H1 (cell line): ENCODE measurements at regions not wholly inside any gene's neighbourhood (a gene's known extent, or its start where the extent isn't known, plus 50 kb on each side); places are given as distances from the start of the nearest gene placed in this dataset.

Experiments
- TF ChIP-seq, protein P1 (sequence below): fragments of 300-600 bp; sonication (generic); IDR thresholded peaks from 2 replicates; pipeline ENCODE4 v1.7.1; 2012; ENCODE audit warnings: low read length, moderate library complexity, mild to moderate bottlenecking, inconsistent platforms; ENCODE audit not compliant: insufficient replicate concordance

DNA sequence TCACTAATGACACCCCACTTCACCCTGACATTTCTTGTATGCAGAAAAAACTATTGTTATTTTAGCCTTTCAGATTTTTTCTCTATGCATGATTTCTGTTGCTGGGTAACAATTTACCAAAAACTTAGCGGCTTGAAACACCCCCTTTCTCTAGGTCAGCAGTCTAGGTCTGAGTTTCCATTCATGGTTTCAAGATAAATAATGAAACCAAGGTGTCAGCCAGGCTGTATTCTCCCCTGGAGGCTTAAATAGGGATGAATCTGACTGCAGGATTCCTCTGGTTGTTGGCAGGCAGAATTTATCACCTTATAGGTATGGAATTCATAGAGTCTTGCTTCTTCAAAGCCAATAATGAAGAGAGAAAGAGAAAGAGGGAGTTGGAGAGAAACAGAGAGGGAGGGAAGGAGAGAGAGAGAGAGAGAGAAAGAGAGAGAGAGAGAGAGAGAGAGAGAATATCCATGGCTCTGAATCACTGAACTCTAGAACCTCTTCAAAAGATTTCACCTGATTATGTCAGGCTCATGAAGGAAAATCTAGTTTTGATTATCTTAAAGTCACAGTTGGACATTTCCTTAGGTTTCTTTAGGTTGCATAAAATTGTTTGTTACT, 1224.6 kb upstream of the LRRTM3 start (continued):
- TF ChIP-seq, protein P1, sequence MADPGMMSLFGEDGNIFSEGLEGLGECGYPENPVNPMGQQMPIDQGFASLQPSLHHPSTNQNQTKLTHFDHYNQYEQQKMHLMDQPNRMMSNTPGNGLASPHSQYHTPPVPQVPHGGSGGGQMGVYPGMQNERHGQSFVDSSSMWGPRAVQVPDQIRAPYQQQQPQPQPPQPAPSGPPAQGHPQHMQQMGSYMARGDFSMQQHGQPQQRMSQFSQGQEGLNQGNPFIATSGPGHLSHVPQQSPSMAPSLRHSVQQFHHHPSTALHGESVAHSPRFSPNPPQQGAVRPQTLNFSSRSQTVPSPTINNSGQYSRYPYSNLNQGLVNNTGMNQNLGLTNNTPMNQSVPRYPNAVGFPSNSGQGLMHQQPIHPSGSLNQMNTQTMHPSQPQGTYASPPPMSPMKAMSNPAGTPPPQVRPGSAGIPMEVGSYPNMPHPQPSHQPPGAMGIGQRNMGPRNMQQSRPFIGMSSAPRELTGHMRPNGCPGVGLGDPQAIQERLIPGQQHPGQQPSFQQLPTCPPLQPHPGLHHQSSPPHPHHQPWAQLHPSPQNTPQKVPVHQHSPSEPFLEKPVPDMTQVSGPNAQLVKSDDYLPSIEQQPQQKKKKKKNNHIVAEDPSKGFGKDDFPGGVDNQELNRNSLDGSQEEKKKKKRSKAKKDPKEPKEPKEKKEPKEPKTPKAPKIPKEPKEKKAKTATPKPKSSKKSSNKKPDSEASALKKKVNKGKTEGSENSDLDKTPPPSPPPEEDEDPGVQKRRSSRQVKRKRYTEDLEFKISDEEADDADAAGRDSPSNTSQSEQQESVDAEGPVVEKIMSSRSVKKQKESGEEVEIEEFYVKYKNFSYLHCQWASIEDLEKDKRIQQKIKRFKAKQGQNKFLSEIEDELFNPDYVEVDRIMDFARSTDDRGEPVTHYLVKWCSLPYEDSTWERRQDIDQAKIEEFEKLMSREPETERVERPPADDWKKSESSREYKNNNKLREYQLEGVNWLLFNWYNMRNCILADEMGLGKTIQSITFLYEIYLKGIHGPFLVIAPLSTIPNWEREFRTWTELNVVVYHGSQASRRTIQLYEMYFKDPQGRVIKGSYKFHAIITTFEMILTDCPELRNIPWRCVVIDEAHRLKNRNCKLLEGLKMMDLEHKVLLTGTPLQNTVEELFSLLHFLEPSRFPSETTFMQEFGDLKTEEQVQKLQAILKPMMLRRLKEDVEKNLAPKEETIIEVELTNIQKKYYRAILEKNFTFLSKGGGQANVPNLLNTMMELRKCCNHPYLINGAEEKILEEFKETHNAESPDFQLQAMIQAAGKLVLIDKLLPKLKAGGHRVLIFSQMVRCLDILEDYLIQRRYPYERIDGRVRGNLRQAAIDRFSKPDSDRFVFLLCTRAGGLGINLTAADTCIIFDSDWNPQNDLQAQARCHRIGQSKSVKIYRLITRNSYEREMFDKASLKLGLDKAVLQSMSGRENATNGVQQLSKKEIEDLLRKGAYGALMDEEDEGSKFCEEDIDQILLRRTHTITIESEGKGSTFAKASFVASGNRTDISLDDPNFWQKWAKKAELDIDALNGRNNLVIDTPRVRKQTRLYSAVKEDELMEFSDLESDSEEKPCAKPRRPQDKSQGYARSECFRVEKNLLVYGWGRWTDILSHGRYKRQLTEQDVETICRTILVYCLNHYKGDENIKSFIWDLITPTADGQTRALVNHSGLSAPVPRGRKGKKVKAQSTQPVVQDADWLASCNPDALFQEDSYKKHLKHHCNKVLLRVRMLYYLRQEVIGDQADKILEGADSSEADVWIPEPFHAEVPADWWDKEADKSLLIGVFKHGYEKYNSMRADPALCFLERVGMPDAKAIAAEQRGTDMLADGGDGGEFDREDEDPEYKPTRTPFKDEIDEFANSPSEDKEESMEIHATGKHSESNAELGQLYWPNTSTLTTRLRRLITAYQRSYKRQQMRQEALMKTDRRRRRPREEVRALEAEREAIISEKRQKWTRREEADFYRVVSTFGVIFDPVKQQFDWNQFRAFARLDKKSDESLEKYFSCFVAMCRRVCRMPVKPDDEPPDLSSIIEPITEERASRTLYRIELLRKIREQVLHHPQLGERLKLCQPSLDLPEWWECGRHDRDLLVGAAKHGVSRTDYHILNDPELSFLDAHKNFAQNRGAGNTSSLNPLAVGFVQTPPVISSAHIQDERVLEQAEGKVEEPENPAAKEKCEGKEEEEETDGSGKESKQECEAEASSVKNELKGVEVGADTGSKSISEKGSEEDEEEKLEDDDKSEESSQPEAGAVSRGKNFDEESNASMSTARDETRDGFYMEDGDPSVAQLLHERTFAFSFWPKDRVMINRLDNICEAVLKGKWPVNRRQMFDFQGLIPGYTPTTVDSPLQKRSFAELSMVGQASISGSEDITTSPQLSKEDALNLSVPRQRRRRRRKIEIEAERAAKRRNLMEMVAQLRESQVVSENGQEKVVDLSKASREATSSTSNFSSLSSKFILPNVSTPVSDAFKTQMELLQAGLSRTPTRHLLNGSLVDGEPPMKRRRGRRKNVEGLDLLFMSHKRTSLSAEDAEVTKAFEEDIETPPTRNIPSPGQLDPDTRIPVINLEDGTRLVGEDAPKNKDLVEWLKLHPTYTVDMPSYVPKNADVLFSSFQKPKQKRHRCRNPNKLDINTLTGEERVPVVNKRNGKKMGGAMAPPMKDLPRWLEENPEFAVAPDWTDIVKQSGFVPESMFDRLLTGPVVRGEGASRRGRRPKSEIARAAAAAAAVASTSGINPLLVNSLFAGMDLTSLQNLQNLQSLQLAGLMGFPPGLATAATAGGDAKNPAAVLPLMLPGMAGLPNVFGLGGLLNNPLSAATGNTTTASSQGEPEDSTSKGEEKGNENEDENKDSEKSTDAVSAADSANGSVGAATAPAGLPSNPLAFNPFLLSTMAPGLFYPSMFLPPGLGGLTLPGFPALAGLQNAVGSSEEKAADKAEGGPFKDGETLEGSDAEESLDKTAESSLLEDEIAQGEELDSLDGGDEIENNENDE = no peak
